Stimulated activated naive CD8-positive, alpha-beta T cell treated with anti-CD3 and anti-CD28 coated beads, Interleukin-15, amount 100 ng/mL, for 72 hours (primary cell): ENCODE measurements at regions not wholly inside any gene's neighbourhood (a gene's known extent, or its start where the extent isn't known, plus 50 kb on each side); places are given as distances from the start of the nearest gene placed in this dataset.

Experiments
- ATAC-seq: fragments of 150-1000 bp; cut with Tn5 transposase; 2 replicates; pipeline ENCODE4 v1.10.0; 2021; ENCODE audit warnings: mild to moderate bottlenecking, moderate library complexity
- DNase-seq, 2 donors: peaks; one replicate each; pipeline ENCODE4 v3.0.0; 2021 to 2022
- H3K27ac Mint-ChIP-seq, 2 donors: one replicate each; pipeline ENCODE4 v1.8.0; 2022; ENCODE audit warnings: mild to moderate bottlenecking in 2 of 2, mixed read lengths in 2 of 2, moderate library complexity in 2 of 2
- H3K27me3 Mint-ChIP-seq: one replicate; pipeline ENCODE4 v1.8.0; 2022; ENCODE audit warnings: mixed read lengths
- H3K4me1 Mint-ChIP-seq: one replicate; pipeline ENCODE4 v1.8.0; 2022; ENCODE audit warnings: mild to moderate bottlenecking, mixed read lengths
- H3K4me3 Mint-ChIP-seq, 2 donors: one replicate each; pipeline ENCODE4 v1.8.0; 2022; ENCODE audit warnings: mild to moderate bottlenecking in 2 of 2, mixed read lengths in 2 of 2, moderate library complexity in 1 of 2
- H3K9me3 Mint-ChIP-seq, 2 donors: one replicate each; pipeline ENCODE4 v1.8.0; 2022; ENCODE audit warnings: mixed read lengths in 2 of 2

- H3K9me3 Mint-ChIP-seq = no peaks in the 10 kb centered on the region
- DNase-seq = no peak
- H3K27ac Mint-ChIP-seq = no peak overlapping the region
- no peak overlapping the region for H3K4me3 Mint-ChIP-seq
- no peaks in the 10 kb centered on the region for H3K27me3 Mint-ChIP-seq
- H3K4me1 Mint-ChIP-seq = no peaks in the 10 kb centered on the region
- ATAC-seq = no peak
Measured at GRCh38 chr2:6793371-6793770, 72.3 kb downstream of the CMPK2 start.

GRCh38 chr2:6793913-6794312 lies 71.8 kb downstream of the CMPK2 start:
- no peak for ATAC-seq
- DNase-seq = no peak
- H3K9me3 Mint-ChIP-seq = no peaks in the 10 kb centered on the region
- no peaks in the 10 kb centered on the region for H3K4me1 Mint-ChIP-seq
- no peaks in the 10 kb centered on the region for H3K27me3 Mint-ChIP-seq
- H3K4me3 Mint-ChIP-seq = no peak overlapping the region
- H3K27ac Mint-ChIP-seq = no peak overlapping the region

- no peaks in the 10 kb centered on the region for H3K27me3 Mint-ChIP-seq
- no peaks in the 10 kb centered on the region for H3K9me3 Mint-ChIP-seq
- no peak overlapping the region for H3K4me3 Mint-ChIP-seq
- ATAC-seq = no peak
- no peak for DNase-seq
- no peaks in the 10 kb centered on the region for H3K4me1 Mint-ChIP-seq
- H3K27ac Mint-ChIP-seq = no peak overlapping the region
Measured at GRCh38 chr2:6794448-6794847, 71.3 kb downstream of the CMPK2 start.
